ENCODE measurements at regions not wholly inside any gene's neighbourhood (a gene's known extent, or its start where the extent isn't known, plus 50 kb on each side); places are given as distances from the start of the nearest gene placed in this dataset.

DNA sequence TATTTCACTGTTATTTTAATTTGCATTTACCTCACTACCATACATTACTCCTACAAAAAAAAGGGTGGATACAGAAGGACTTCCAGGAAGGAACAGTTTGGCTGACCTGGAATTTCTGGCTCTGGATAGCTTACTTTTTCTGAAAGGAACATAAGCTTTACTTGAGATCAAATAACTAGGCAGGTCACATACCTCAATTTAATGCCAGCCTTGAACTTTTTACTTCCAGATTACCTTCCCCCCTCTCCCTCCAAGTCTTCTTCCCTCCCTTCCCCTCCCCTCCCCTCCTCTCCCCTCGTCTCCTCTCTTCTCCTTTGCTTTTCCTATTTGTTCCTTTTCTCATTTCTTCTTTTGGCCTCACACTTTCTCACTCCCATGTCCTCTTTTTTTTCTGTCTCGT, 659.2 kb upstream of the AADAT start:
- no peak for TF ChIP-seq CTCF (IDR thresholded peaks at IDR 0.05; ENCODE audit: low read depth, low read length)
- no peak for DNase-seq (ENCODE audit: extremely low read depth, low read depth)

- no peak for DNase-seq (ENCODE audit: extremely low read depth, low read depth)
Observed at GRCh38 chr4:170743633-170744032, 653.9 kb upstream of the AADAT start.

DNA sequence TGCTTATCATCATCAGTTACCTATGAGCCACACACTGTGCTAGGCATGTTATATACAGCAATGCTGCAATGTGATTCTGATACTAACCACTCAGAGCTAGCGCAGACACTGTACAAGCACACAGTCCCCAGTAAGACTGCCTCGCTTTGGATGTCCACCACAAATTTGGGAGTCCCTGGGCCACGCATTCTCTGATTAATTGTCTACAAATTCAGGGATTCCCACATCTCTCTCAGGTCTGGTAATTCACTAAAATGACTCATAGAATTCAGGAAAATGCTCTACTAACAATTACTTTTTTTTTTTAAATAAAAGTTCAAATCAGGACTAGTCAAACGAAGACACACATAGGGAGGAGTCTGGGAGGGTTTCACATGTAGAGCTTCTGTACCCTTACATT, 652.1 kb upstream of the AADAT start:
- TF ChIP-seq CTCF (IDR thresholded peaks at IDR 0.05; ENCODE audit: low read depth, low read length): no peak
- DNase-seq (ENCODE audit: extremely low read depth, low read depth): no peak

More at GRCh38 chr4:170743633-170744032, 653.9 kb upstream of the AADAT start:
- TF ChIP-seq CTCF (IDR thresholded peaks at IDR 0.05; ENCODE audit: low read depth, low read length): no peak

- no peak for TF ChIP-seq CTCF (IDR thresholded peaks at IDR 0.05; ENCODE audit: low read depth, low read length)
- no peak for DNase-seq (ENCODE audit: extremely low read depth, low read depth)
Observed at GRCh38 chr4:170736710-170737109, 647.0 kb upstream of the AADAT start.

- no peak for DNase-seq (ENCODE audit: extremely low read depth, low read depth)
- no peak for TF ChIP-seq CTCF (IDR thresholded peaks at IDR 0.05; ENCODE audit: low read depth, low read length)
Observed at GRCh38 chr4:170729897-170730296, 640.1 kb upstream of the AADAT start.

DNA sequence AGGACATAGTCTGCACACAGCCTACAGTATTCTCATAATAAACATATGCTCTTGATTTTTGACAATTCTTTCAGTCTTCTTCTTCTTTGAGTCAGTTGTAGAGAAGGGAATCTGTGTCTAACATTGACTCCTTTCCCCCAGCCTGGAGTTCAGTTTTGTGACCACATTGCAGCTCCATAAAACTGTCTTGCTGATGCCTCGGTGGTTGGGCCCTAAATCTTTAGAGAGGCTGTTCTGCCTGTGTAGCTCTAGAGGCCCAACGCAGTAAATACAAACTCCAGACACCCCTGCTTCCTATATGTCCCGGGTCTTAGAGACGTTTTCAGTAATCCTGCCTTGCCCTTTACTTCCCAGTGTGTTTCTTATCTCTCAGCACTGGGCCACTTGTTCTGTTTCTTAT, 639.5 kb upstream of the AADAT start:
- no peak for TF ChIP-seq CTCF (IDR thresholded peaks at IDR 0.05; ENCODE audit: low read depth, low read length)

DNA sequence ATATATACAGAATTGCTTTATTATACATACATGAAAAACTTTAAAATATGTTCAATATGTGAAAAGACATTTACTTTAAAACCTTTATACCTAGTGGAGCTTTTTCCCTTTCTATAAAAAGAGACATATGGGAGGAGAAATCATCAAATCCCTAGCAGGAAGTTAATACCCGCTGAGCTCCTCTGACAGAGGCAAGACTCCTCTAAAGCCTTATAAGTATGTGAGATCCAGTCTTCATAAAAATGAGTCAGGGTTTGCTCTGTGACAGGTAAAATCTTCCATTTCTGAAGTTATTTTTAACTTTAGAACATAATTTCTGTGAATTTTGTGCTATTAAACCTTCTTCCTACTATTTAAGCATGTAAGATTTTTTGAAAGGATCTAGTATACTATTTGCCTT, 634.4 kb upstream of the AADAT start:
- no peak for DNase-seq (ENCODE audit: extremely low read depth, low read depth)
- TF ChIP-seq CTCF (IDR thresholded peaks at IDR 0.05; ENCODE audit: low read depth, low read length): no peak

More for the DNA sequence above, 639.5 kb upstream of the AADAT start:
- no peak for DNase-seq (ENCODE audit: extremely low read depth, low read depth)

Measured in AG09319 (cell line).